ENCODE measurements at regions not wholly inside any gene's neighbourhood (a gene's known extent, or its start where the extent isn't known, plus 50 kb on each side); places are given as distances from the start of the nearest gene placed in this dataset.

DNA sequence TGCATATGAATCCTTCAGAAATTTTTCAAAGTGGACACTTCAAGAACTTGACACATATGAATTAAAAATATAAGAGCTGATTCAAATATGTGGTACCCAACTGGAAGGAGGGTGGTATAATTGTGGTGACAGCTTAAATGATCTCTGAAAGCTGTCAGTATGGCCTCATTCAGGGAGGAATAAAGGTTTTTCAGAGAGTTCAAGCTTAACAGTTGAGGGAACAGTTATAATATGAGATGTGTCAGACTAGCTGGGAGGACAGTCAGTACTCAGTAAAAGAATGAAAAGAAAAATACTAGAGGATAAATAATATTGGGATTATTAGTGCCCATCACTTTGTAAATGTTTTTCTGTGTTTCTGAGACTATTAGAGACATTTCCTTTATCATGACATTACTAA lies 277.5 kb downstream of the RASSF9 start:
- Histone ChIP-seq H3K4me3 (ENCODE audit: low read length, poor library complexity, severe bottlenecking) (no peak overlapping the region), H3K79me2 (ENCODE audit: insufficient read depth, low read length) (no peaks in the 10 kb centered on the region), H3K4me1 (ENCODE audit: insufficient read depth, low read length, poor library complexity, severe bottlenecking) (no peaks in the 10 kb centered on the region), H3K36me3 (ENCODE audit: insufficient read depth, low read length) (no peaks in the 10 kb centered on the region), H4K20me1 (ENCODE audit: insufficient read depth, low read length, poor library complexity, severe bottlenecking) (no peaks in the 10 kb centered on the region), H3K4me2 (ENCODE audit: low read depth, low read length, poor library complexity, severe bottlenecking) (no peak overlapping the region), H3F3A (ENCODE audit: low read depth) (no peaks in the 10 kb centered on the region), H3K9ac (ENCODE audit: low read depth, low read length, poor library complexity, severe bottlenecking) (no peak overlapping the region), H3K27me3 (ENCODE audit: insufficient read depth, low read length, poor library complexity, severe bottlenecking) (no peaks in the 10 kb centered on the region), H3K9me3 (ENCODE audit: insufficient read depth, low read depth, low read length) (no peaks in the 10 kb centered on the region), H3K9me2 (replicated peaks; ENCODE audit: low read depth, low read length) (no peaks in the 10 kb centered on the region), H2AFZ (ENCODE audit: low read length) (peak overlapping the region; percentile 57; the same call in 1 of the 2 replicates)
- no peak for TF ChIP-seq EZH2phosphoT487 (IDR thresholded peaks at IDR 0.05; ENCODE audit: borderline replicate concordance)
- TF ChIP-seq, protein P1, sequence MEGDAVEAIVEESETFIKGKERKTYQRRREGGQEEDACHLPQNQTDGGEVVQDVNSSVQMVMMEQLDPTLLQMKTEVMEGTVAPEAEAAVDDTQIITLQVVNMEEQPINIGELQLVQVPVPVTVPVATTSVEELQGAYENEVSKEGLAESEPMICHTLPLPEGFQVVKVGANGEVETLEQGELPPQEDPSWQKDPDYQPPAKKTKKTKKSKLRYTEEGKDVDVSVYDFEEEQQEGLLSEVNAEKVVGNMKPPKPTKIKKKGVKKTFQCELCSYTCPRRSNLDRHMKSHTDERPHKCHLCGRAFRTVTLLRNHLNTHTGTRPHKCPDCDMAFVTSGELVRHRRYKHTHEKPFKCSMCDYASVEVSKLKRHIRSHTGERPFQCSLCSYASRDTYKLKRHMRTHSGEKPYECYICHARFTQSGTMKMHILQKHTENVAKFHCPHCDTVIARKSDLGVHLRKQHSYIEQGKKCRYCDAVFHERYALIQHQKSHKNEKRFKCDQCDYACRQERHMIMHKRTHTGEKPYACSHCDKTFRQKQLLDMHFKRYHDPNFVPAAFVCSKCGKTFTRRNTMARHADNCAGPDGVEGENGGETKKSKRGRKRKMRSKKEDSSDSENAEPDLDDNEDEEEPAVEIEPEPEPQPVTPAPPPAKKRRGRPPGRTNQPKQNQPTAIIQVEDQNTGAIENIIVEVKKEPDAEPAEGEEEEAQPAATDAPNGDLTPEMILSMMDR (conservative IDR thresholded peaks at IDR 0.05; ENCODE audit: low read length) = no peak

DNA sequence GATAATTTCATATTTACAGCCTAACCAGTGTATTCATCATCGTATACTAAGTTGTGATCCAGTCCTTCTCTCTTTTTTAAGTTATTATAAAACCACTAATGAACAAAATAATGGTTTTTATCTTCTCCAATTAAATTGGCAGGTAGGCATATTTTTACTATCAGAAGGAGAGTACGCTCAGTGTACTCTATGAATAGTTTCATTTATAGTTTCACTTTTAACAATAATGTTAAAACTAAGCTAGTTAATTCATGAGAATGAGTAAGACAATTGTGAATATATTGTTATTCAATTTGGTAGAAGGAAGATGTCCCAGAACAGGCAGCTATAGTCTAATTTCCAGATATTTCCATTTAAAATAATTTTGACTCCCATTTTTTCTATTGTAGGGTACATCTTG lies 277.1 kb downstream of the RASSF9 start:
- H3K9me3 ChIP-seq (ENCODE audit: insufficient read depth, low read depth, low read length) = no peaks in the 10 kb centered on the region
- no peaks in the 10 kb centered on the region for H3K36me3 ChIP-seq (ENCODE audit: insufficient read depth, low read length)
- H3K4me3 ChIP-seq (ENCODE audit: low read length, poor library complexity, severe bottlenecking) = no peak overlapping the region
- H3K9me2 ChIP-seq (replicated peaks; ENCODE audit: low read depth, low read length) = no peaks in the 10 kb centered on the region
- no peaks in the 10 kb centered on the region for H4K20me1 ChIP-seq (ENCODE audit: insufficient read depth, low read length, poor library complexity, severe bottlenecking)
- no peaks in the 10 kb centered on the region for H3K27me3 ChIP-seq (ENCODE audit: insufficient read depth, low read length, poor library complexity, severe bottlenecking)
- H3K79me2 ChIP-seq (ENCODE audit: insufficient read depth, low read length) = no peaks in the 10 kb centered on the region
- peak overlapping the region; percentile 29; the same call in 1 of the 2 replicates for H2AFZ ChIP-seq (ENCODE audit: low read length)
- no peaks in the 10 kb centered on the region for H3F3A ChIP-seq (ENCODE audit: low read depth)
- TF ChIP-seq EZH2phosphoT487 (IDR thresholded peaks at IDR 0.05; ENCODE audit: borderline replicate concordance) = no peak
- TF ChIP-seq, protein P1 (conservative IDR thresholded peaks at IDR 0.05; ENCODE audit: low read length) = no peak
- no peaks in the 10 kb centered on the region for H3K4me1 ChIP-seq (ENCODE audit: insufficient read depth, low read length, poor library complexity, severe bottlenecking)
- H3K9ac ChIP-seq (ENCODE audit: low read depth, low read length, poor library complexity, severe bottlenecking) = no peak overlapping the region
- no peak overlapping the region for H3K4me2 ChIP-seq (ENCODE audit: low read depth, low read length, poor library complexity, severe bottlenecking)

DNA sequence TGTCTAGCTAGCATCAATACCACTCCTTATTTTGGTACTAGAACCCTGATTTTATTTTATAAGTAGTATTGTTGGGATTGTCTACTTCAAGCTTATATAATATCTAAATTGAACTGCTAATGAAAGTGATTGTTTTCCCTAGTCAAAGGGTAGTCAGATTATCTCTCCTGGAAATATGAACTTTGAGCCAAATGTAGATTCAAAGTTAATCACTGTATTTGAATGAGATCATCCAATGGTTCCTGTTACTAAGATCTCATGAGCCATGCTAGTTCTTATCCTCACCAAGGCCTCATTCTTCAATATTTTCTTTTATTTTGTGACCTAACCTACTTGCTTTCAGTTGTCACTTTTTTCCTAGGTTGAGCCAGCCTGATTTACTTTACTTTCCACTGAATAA lies 276.7 kb downstream of the RASSF9 start:
- no peaks in the 10 kb centered on the region for H3K9me3 ChIP-seq (ENCODE audit: insufficient read depth, low read depth, low read length)
- no peaks in the 10 kb centered on the region for H3K9me2 ChIP-seq (replicated peaks; ENCODE audit: low read depth, low read length)
- H3K36me3 ChIP-seq (ENCODE audit: insufficient read depth, low read length) = no peaks in the 10 kb centered on the region
- no peak for TF ChIP-seq EZH2phosphoT487 (IDR thresholded peaks at IDR 0.05; ENCODE audit: borderline replicate concordance)
- TF ChIP-seq, protein P1 (conservative IDR thresholded peaks at IDR 0.05; ENCODE audit: low read length) = no peak
- no peaks in the 10 kb centered on the region for H3K4me1 ChIP-seq (ENCODE audit: insufficient read depth, low read length, poor library complexity, severe bottlenecking)
- H3K9ac ChIP-seq (ENCODE audit: low read depth, low read length, poor library complexity, severe bottlenecking) = no peak overlapping the region
- no peak overlapping the region for H3K4me2 ChIP-seq (ENCODE audit: low read depth, low read length, poor library complexity, severe bottlenecking)
- no peaks in the 10 kb centered on the region for H3F3A ChIP-seq (ENCODE audit: low read depth)
- H4K20me1 ChIP-seq (ENCODE audit: insufficient read depth, low read length, poor library complexity, severe bottlenecking) = no peaks in the 10 kb centered on the region
- H2AFZ ChIP-seq (ENCODE audit: low read length) = no peak overlapping the region; the same call in 1 of the 2 replicates
- H3K27me3 ChIP-seq (ENCODE audit: insufficient read depth, low read length, poor library complexity, severe bottlenecking) = no peaks in the 10 kb centered on the region
- H3K4me3 ChIP-seq (ENCODE audit: low read length, poor library complexity, severe bottlenecking) = no peak overlapping the region
- H3K79me2 ChIP-seq (ENCODE audit: insufficient read depth, low read length) = no peaks in the 10 kb centered on the region

Measured in Loucy (cell line).